Lung (tissue), 11 donors: ENCODE measurements at regions not wholly inside any gene's neighbourhood (a gene's known extent, or its start where the extent isn't known, plus 50 kb on each side); places are given as distances from the start of the nearest gene placed in this dataset.

Experiments
- ATAC-seq: fragments of 200-7000 bp; cut with Tn5 transposase; one replicate; pipeline ENCODE4 v1.9.1; 2020; ENCODE audit warnings: moderate number of reproducible peaks; ENCODE audit not compliant: insufficient read depth, low FRiP score
- DNase-seq, 3 donors: peaks; one replicate each; pipeline ENCODE4 v3.0.0-alpha.2; 2013 to 2017
- H3K27ac ChIP-seq, 2 donors: one replicate each; pipeline ENCODE4 v1.5.1; 2013; ENCODE audit warnings: mild to moderate bottlenecking in 2 of 2, moderate library complexity in 2 of 2, control low read depth in 1 of 2, inconsistent platforms in 1 of 2, low read depth in 1 of 2, low read length in 1 of 2
- H3K27me3 ChIP-seq, 3 donors: one replicate each; pipeline ENCODE4 v1.5.1; 2013; ENCODE audit warnings: low read length in 2 of 3; ENCODE audit not compliant: control insufficient read depth in 3 of 3, insufficient read depth in 3 of 3
- H3K36me3 ChIP-seq, 4 donors: one replicate each; pipeline ENCODE4 v1.5.1; 2013; ENCODE audit warnings: low read length in 4 of 4, mild to moderate bottlenecking in 1 of 4, moderate library complexity in 1 of 4; ENCODE audit not compliant: control insufficient read depth in 4 of 4, insufficient read depth in 4 of 4
- H3K4me1 ChIP-seq, 5 donors: one replicate each; pipeline ENCODE4 v1.5.1; 2013; ENCODE audit warnings: low read length in 5 of 5, mild to moderate bottlenecking in 2 of 5, moderate library complexity in 1 of 5; ENCODE audit not compliant: control insufficient read depth in 5 of 5, insufficient read depth in 5 of 5
- H3K4me3 ChIP-seq: one replicate; pipeline ENCODE4 v1.5.1; 2013; ENCODE audit warnings: mild to moderate bottlenecking, control low read depth, moderate library complexity
- H3K9ac ChIP-seq, 2 donors: one replicate each; pipeline ENCODE4 v1.5.1; 2013; ENCODE audit warnings: low read length in 2 of 2, control low read depth in 1 of 2; ENCODE audit not compliant: insufficient read depth in 1 of 2
- H3K9me3 ChIP-seq, 4 donors: one replicate each; pipeline ENCODE4 v1.5.1; 2013; ENCODE audit warnings: low read length in 3 of 4, mild to moderate bottlenecking in 1 of 4, moderate library complexity in 1 of 4; ENCODE audit not compliant: control insufficient read depth in 4 of 4, insufficient read depth in 3 of 4
- WGBS, 2 donors: extraction: QIAGEN DNeasy Blood & Tissue Kit; methylation state at CpG; one replicate each; pipeline ENCODE4 v1.1.7; 2013; 5-methylcytosine and 5-hydroxymethylcytosine counted together
- TF ChIP-seq, protein P1 (sequence below): IDR thresholded peaks from 2 replicates; pipeline ENCODE4 v1.5.1; 2012; ENCODE audit warnings: mild to moderate bottlenecking; ENCODE audit errors: control extremely low read depth, extremely low read depth
- donor health status: control.
- donor health status: control.
- donor health status: Bipolar disorder and iron deficiency.
- donor health status: healthy.
- donor health status: DM: yes; HTN: yes; CAD: no.

DNA sequence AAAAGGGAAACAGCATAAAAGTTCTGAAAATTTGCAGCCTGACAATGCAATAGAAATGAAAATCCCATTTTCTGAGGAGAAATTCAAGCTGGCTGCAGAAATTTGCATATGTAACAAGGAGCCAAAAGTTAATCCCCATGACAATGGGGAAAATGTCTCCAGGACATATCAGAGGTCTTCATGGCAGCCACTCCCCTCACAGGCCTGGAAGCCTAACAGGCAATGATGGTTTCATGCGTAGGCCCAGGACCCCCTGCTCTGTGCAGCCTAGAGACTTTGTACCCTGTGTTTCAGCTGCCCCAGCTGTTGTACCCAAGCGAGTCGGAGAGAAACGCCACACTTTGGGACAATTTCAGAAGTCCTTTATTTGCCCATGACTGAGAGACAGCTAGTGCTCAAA, 701.3 kb upstream of the KLHL1 start:
- Histone ChIP-seq H3K27me3 (no peaks in the 10 kb centered on the region), H3K9me3 (peaks cover 0 to 7% (median 0%) of the 10 kb centered on the region in 4 donors), H3K4me3 (no peak overlapping the region), H3K4me1 (peaks cover 0 to 1% (median 0%) of the 10 kb centered on the region in 5 donors), H3K36me3 (no peaks in the 10 kb centered on the region), H3K9ac (no peak overlapping the region), H3K27ac (no peak overlapping the region)
- ATAC-seq (no peak), DNase-seq (no peak)
- 91 to 92% methylated on average over 4 of the region's 4 CpGs for WGBS, 2 donors
- TF ChIP-seq, protein P1, sequence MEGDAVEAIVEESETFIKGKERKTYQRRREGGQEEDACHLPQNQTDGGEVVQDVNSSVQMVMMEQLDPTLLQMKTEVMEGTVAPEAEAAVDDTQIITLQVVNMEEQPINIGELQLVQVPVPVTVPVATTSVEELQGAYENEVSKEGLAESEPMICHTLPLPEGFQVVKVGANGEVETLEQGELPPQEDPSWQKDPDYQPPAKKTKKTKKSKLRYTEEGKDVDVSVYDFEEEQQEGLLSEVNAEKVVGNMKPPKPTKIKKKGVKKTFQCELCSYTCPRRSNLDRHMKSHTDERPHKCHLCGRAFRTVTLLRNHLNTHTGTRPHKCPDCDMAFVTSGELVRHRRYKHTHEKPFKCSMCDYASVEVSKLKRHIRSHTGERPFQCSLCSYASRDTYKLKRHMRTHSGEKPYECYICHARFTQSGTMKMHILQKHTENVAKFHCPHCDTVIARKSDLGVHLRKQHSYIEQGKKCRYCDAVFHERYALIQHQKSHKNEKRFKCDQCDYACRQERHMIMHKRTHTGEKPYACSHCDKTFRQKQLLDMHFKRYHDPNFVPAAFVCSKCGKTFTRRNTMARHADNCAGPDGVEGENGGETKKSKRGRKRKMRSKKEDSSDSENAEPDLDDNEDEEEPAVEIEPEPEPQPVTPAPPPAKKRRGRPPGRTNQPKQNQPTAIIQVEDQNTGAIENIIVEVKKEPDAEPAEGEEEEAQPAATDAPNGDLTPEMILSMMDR, result no peak

DNA sequence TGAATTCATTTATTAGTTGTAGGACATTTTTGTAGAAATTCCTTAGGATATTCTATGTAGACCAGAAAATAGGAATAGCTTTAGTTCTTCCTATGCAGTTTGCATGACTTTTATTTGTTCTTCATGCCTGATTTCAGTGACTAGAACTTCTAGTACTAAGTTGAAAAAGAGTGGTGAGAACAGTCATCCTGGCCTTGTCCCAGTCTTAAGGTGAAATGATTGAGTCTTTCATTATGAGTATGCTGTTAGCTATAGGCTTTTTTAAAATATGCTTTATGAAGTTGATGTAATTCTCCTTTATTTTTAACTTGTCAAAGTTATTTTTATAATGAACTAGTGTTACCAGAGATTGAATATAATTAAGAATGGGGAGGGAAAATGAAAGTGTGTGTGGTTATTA, 690.1 kb upstream of the KLHL1 start:
- no peaks in the 10 kb centered on the region for H3K36me3 ChIP-seq
- no peak overlapping the region for H3K27ac ChIP-seq
- no peaks in the 10 kb centered on the region for H3K9me3 ChIP-seq
- H3K9ac ChIP-seq, result no peak overlapping the region
- TF ChIP-seq, protein P1, result no peak
- ATAC-seq (no peak), DNase-seq (no peak)
- H3K4me1 ChIP-seq, result no peaks in the 10 kb centered on the region
- H3K4me3 ChIP-seq, result no peak overlapping the region
- no peaks in the 10 kb centered on the region for H3K27me3 ChIP-seq

DNA sequence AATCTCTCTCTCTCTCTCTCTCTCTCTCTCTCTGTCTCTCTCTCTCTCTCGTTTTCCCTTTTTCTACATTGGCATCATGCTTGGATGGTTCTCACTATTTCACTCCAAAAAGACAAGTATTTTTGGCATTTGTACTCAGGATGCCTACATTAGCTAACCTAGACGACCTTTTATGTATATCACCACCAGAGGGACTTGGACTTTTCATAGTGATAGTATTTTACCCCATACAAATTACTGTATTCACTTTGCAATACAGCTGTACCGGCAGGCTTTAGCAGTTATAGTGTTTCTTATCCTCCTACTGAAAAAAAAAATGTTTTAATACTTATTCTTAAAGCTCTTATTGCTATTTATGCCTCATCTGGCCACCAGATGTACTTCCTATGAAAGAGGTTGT, 687.2 kb upstream of the KLHL1 start:
- Histone ChIP-seq H3K4me3 (no peak overlapping the region), H3K9ac (no peak overlapping the region), H3K27me3 (no peaks in the 10 kb centered on the region), H3K9me3 (no peaks in the 10 kb centered on the region), H3K36me3 (no peaks in the 10 kb centered on the region), H3K4me1 (no peaks in the 10 kb centered on the region), H3K27ac (no peak overlapping the region)
- ATAC-seq, result no peak
- TF ChIP-seq, protein P1, result no peak
- WGBS, 2 donors, result 46 to 57% methylated on average over 3 of the region's 3 CpGs
- no peak for DNase-seq

DNA sequence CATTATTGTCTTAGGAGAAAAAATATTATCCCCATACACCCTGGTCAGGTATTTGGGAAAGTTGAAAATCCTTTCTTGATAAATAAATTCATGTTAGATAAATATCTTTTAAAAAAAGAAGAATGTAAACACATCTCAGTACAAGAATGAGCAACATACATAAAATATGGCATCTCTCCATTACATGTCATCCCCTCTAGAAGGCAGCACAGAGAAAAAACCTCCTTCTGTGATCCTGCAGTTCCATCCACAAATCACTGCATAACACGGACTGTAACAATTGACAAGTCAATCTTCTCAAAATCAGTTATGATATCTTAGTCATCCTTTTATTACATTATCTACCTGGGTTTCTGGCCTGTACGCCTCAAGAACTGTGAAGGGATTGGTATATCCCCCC, 683.9 kb upstream of the KLHL1 start:
- ATAC-seq (no peak), DNase-seq (no peak)
- Histone ChIP-seq H3K4me3 (no peak overlapping the region), H3K36me3 (no peaks in the 10 kb centered on the region), H3K4me1 (peaks cover 0 to 7% (median 0%) of the 10 kb centered on the region in 5 donors), H3K9ac (no peak overlapping the region), H3K27ac (no peak overlapping the region), H3K27me3 (no peaks in the 10 kb centered on the region), H3K9me3 (no peaks in the 10 kb centered on the region)
- TF ChIP-seq, protein P1, result no peak
- 85 to 86% methylated on average over 2 of the region's 2 CpGs for WGBS, 2 donors
